ENCODE measurements at regions not wholly inside any gene's neighbourhood (a gene's known extent, or its start where the extent isn't known, plus 50 kb on each side); places are given as distances from the start of the nearest gene placed in this dataset.
"Not testable (repeated sequence)": the region's sequence is repeated elsewhere in the genome, so short reads cannot be mapped to it uniquely, and the experiment has no call there.

DNA sequence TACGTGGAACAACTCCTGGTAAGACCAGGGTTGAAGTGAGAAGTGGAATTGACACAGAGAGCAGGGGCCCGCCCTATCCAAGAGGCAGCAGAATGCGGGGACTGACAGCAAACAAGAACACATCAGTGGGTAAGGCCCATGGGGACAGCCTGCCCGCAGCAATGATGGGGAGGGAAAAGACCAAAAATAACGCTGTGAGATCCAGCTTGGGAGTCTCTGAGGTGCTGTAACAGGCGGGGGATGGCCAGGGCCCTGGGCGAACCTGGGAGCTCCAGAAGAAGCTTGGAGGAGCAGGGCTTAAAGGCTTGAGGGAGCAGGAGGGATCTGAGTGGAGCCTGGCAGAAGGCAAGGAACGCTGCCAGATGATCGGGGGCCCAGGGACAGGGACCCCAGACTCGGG lies 173.4 kb downstream of the TMEM200C start:
- H3K9me3 ChIP-seq (ENCODE audit: control insufficient read depth, insufficient read depth, low read depth, low read length), result no peaks in the 10 kb centered on the region
- no peak overlapping the region for H3K9ac ChIP-seq (ENCODE audit: low read length)
- no peaks in the 10 kb centered on the region for H3K36me3 ChIP-seq (ENCODE audit: control insufficient read depth, insufficient read depth, low read length)
- no peak overlapping the region for H3K4me3 ChIP-seq (ENCODE audit: low read depth, low read length)
- peaks cover under 1% of the 10 kb centered on the region; the same call in 1 of the 2 replicates for H3K4me1 ChIP-seq (ENCODE audit: control insufficient read depth, insufficient read depth, low read length)
- no peak overlapping the region for H3K27ac ChIP-seq (ENCODE audit: low read depth, low read length)
- no peaks in the 10 kb centered on the region for H3K27me3 ChIP-seq (ENCODE audit: control insufficient read depth, insufficient read depth, low read length)

GRCh38 chr18:5720132-5720531 lies 175.2 kb downstream of the TMEM200C start:
- H3K9ac ChIP-seq (ENCODE audit: low read length), result no peak overlapping the region
- H3K36me3 ChIP-seq (ENCODE audit: control insufficient read depth, insufficient read depth, low read length), result no peaks in the 10 kb centered on the region
- H3K27ac ChIP-seq (ENCODE audit: low read depth, low read length), result no peak overlapping the region
- H3K27me3 ChIP-seq (ENCODE audit: control insufficient read depth, insufficient read depth, low read length), result no peaks in the 10 kb centered on the region
- H3K4me3 ChIP-seq (ENCODE audit: low read depth, low read length), result no peak overlapping the region
- H3K4me1 ChIP-seq (ENCODE audit: control insufficient read depth, insufficient read depth, low read length), result no peaks in the 10 kb centered on the region
- H3K9me3 ChIP-seq (ENCODE audit: control insufficient read depth, insufficient read depth, low read depth, low read length), result no peaks in the 10 kb centered on the region

- no peak overlapping the region for H3K9ac ChIP-seq (ENCODE audit: low read length)
- no peaks in the 10 kb centered on the region for H3K36me3 ChIP-seq (ENCODE audit: control insufficient read depth, insufficient read depth, low read length)
- no peak overlapping the region for H3K27ac ChIP-seq (ENCODE audit: low read depth, low read length)
- no peaks in the 10 kb centered on the region for H3K4me1 ChIP-seq (ENCODE audit: control insufficient read depth, insufficient read depth, low read length)
- no peaks in the 10 kb centered on the region for H3K9me3 ChIP-seq (ENCODE audit: control insufficient read depth, insufficient read depth, low read depth, low read length)
- no peak overlapping the region for H3K4me3 ChIP-seq (ENCODE audit: low read depth, low read length)
- H3K27me3 ChIP-seq (ENCODE audit: control insufficient read depth, insufficient read depth, low read length), result no peaks in the 10 kb centered on the region
Measured at GRCh38 chr18:5717256-5717655, 173.5 kb upstream of the EPB41L3 start.

GRCh38 chr18:5710676-5711075 lies 166.9 kb upstream of the EPB41L3 start:
- Histone ChIP-seq H3K4me1 (ENCODE audit: control insufficient read depth, insufficient read depth, low read length) (no peaks in the 10 kb centered on the region), H3K36me3 (ENCODE audit: control insufficient read depth, insufficient read depth, low read length) (no peaks in the 10 kb centered on the region), H3K9me3 (ENCODE audit: control insufficient read depth, insufficient read depth, low read depth, low read length) (no peaks in the 10 kb centered on the region), H3K9ac (ENCODE audit: low read length) (no peak overlapping the region), H3K27me3 (ENCODE audit: control insufficient read depth, insufficient read depth, low read length) (no peaks in the 10 kb centered on the region), H3K4me3 (ENCODE audit: low read depth, low read length) (no peak overlapping the region), H3K27ac (ENCODE audit: low read depth, low read length) (no peak overlapping the region)

- Histone ChIP-seq H3K9ac (ENCODE audit: low read length) (no peak overlapping the region), H3K4me1 (ENCODE audit: control insufficient read depth, insufficient read depth, low read length) (no peaks in the 10 kb centered on the region), H3K9me3 (ENCODE audit: control insufficient read depth, insufficient read depth, low read depth, low read length) (no peaks in the 10 kb centered on the region), H3K36me3 (ENCODE audit: control insufficient read depth, insufficient read depth, low read length) (no peaks in the 10 kb centered on the region), H3K4me3 (ENCODE audit: low read depth, low read length) (no peak overlapping the region), H3K27me3 (ENCODE audit: control insufficient read depth, insufficient read depth, low read length) (no peaks in the 10 kb centered on the region), H3K27ac (ENCODE audit: low read depth, low read length) (no peak overlapping the region)
Measured at GRCh38 chr18:5710235-5710634, 166.4 kb upstream of the EPB41L3 start.

GRCh38 chr18:5709476-5710095 lies 165.8 kb upstream of the EPB41L3 start:
- Histone ChIP-seq H3K9me3 (ENCODE audit: control insufficient read depth, insufficient read depth, low read depth, low read length) (no peaks in the 10 kb centered on the region), H3K27ac (ENCODE audit: low read depth, low read length) (no peak overlapping the region), H3K36me3 (ENCODE audit: control insufficient read depth, insufficient read depth, low read length) (no peaks in the 10 kb centered on the region)

GRCh38 chr18:5707586-5707985 lies 163.8 kb upstream of the EPB41L3 start:
- H3K27ac ChIP-seq (ENCODE audit: low read depth, low read length), result no peak overlapping the region
- no peaks in the 10 kb centered on the region for H3K27me3 ChIP-seq (ENCODE audit: control insufficient read depth, insufficient read depth, low read length)
- no peak overlapping the region for H3K4me3 ChIP-seq (ENCODE audit: low read depth, low read length)
- H3K9me3 ChIP-seq (ENCODE audit: control insufficient read depth, insufficient read depth, low read depth, low read length), result no peaks in the 10 kb centered on the region
- no peaks in the 10 kb centered on the region for H3K4me1 ChIP-seq (ENCODE audit: control insufficient read depth, insufficient read depth, low read length)
- no peaks in the 10 kb centered on the region for H3K36me3 ChIP-seq (ENCODE audit: control insufficient read depth, insufficient read depth, low read length)
- H3K9ac ChIP-seq (ENCODE audit: low read length), result no peak overlapping the region

More at GRCh38 chr18:5709476-5710095, 165.8 kb upstream of the EPB41L3 start:
- no peaks in the 10 kb centered on the region for H3K4me1 ChIP-seq (ENCODE audit: control insufficient read depth, insufficient read depth, low read length)
- no peak overlapping the region for H3K4me3 ChIP-seq (ENCODE audit: low read depth, low read length)
- H3K27me3 ChIP-seq (ENCODE audit: control insufficient read depth, insufficient read depth, low read length), result no peaks in the 10 kb centered on the region
- no peak overlapping the region for H3K9ac ChIP-seq (ENCODE audit: low read length)

- Histone ChIP-seq H3K36me3 (ENCODE audit: control insufficient read depth, insufficient read depth, low read length) (no peaks in the 10 kb centered on the region), H3K9me3 (ENCODE audit: control insufficient read depth, insufficient read depth, low read depth, low read length) (no peaks in the 10 kb centered on the region), H3K9ac (ENCODE audit: low read length) (no peak overlapping the region)
Measured at GRCh38 chr18:5705393-5705792, 161.6 kb upstream of the EPB41L3 start.

DNA sequence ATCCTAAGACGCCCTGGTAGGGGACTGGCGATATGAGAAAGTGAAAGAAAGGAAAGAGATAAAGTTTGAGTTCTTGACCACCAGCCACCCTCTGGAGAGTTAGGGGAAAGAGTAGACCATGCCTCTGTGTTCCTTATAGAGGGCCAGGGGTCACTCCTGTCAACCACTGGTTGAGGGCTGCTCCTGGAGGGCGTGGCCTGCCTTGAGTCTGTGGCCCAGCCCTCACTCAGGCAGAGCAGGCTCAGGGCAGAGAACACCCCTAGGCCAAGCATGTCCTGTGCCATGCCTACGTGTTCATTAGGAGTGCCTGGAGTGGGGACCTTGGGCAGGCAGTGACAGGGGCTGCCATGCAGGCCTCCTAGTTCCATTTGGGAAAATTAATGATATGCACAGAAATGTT lies 161.1 kb upstream of the EPB41L3 start:
- H3K27me3 ChIP-seq (ENCODE audit: control insufficient read depth, insufficient read depth, low read length), result no peaks in the 10 kb centered on the region
- H3K4me1 ChIP-seq (ENCODE audit: control insufficient read depth, insufficient read depth, low read length), result no peaks in the 10 kb centered on the region
- H3K4me3 ChIP-seq (ENCODE audit: low read depth, low read length), result no peak overlapping the region
- H3K9ac ChIP-seq (ENCODE audit: low read length), result no peak overlapping the region
- H3K9me3 ChIP-seq (ENCODE audit: control insufficient read depth, insufficient read depth, low read depth, low read length), result no peaks in the 10 kb centered on the region
- H3K36me3 ChIP-seq (ENCODE audit: control insufficient read depth, insufficient read depth, low read length), result no peaks in the 10 kb centered on the region
- no peak overlapping the region for H3K27ac ChIP-seq (ENCODE audit: low read depth, low read length)

More at GRCh38 chr18:5705393-5705792, 161.6 kb upstream of the EPB41L3 start:
- Histone ChIP-seq H3K27ac (ENCODE audit: low read depth, low read length) (no peak overlapping the region), H3K4me1 (ENCODE audit: control insufficient read depth, insufficient read depth, low read length) (no peaks in the 10 kb centered on the region), H3K4me3 (ENCODE audit: low read depth, low read length) (no peak overlapping the region), H3K27me3 (ENCODE audit: control insufficient read depth, insufficient read depth, low read length) (no peaks in the 10 kb centered on the region)

- not testable (repeated sequence) for H3K4me1 ChIP-seq (ENCODE audit: control insufficient read depth, insufficient read depth, low read length); H3K9ac ChIP-seq (ENCODE audit: low read length); H3K9me3 ChIP-seq (ENCODE audit: control insufficient read depth, insufficient read depth, low read depth, low read length); H3K36me3 ChIP-seq (ENCODE audit: control insufficient read depth, insufficient read depth, low read length); H3K27ac ChIP-seq (ENCODE audit: low read depth, low read length); H3K4me3 ChIP-seq (ENCODE audit: low read depth, low read length); H3K27me3 ChIP-seq (ENCODE audit: control insufficient read depth, insufficient read depth, low read length)
Measured at GRCh38 chr18:5702016-5702415, 158.2 kb upstream of the EPB41L3 start.

GRCh38 chr18:5693699-5694294 lies 150.0 kb upstream of the EPB41L3 start:
- no peak overlapping the region for H3K4me3 ChIP-seq (ENCODE audit: low read depth, low read length)
- H3K27ac ChIP-seq (ENCODE audit: low read depth, low read length), result no peak overlapping the region
- no peaks in the 10 kb centered on the region for H3K36me3 ChIP-seq (ENCODE audit: control insufficient read depth, insufficient read depth, low read length)
- H3K4me1 ChIP-seq (ENCODE audit: control insufficient read depth, insufficient read depth, low read length), result no peaks in the 10 kb centered on the region
- H3K9me3 ChIP-seq (ENCODE audit: control insufficient read depth, insufficient read depth, low read depth, low read length), result no peaks in the 10 kb centered on the region
- H3K9ac ChIP-seq (ENCODE audit: low read length), result no peak overlapping the region
- H3K27me3 ChIP-seq (ENCODE audit: control insufficient read depth, insufficient read depth, low read length), result no peaks in the 10 kb centered on the region
